ENCODE measurements at regions not wholly inside any gene's neighbourhood (a gene's known extent, or its start where the extent isn't known, plus 50 kb on each side); places are given as distances from the start of the nearest gene placed in this dataset.

GRCh38 chr2:234308813-234309195 lies 188.1 kb downstream of the ARL4C start:
- DNase-seq (ENCODE audit: low read depth in 4 of 4, low spot score in 1 of 4), result peak in 2 of 4 experiments; percentile 41 to 60

- no peak for DNase-seq (ENCODE audit: low read depth in 4 of 4, low spot score in 1 of 4)
These were observed 188.6 kb downstream of the ARL4C start for GRCh38 chr2:234308073-234308812.

GRCh38 chr2:234307322-234307961 lies 189.4 kb downstream of the ARL4C start:
- DNase-seq (ENCODE audit: low read depth in 4 of 4, low spot score in 1 of 4), result no peak

GRCh38 chr2:234306426-234307173 lies 190.3 kb downstream of the ARL4C start:
- no peak for DNase-seq (ENCODE audit: low read depth in 4 of 4, low spot score in 1 of 4)

- DNase-seq (ENCODE audit: low read depth in 4 of 4, low spot score in 1 of 4), result no peak
These were observed 191.0 kb downstream of the ARL4C start for GRCh38 chr2:234305846-234306245.

- DNase-seq (ENCODE audit: low read depth in 4 of 4, low spot score in 1 of 4), result no peak
These were observed 191.9 kb downstream of the ARL4C start for GRCh38 chr2:234304950-234305349.

GRCh38 chr2:234302664-234302991 lies 194.3 kb downstream of the ARL4C start:
- no peak for DNase-seq (ENCODE audit: low read depth in 4 of 4, low spot score in 1 of 4)

GRCh38 chr2:234300932-234301823 lies 195.7 kb downstream of the ARL4C start:
- no peak for DNase-seq (ENCODE audit: low read depth in 4 of 4, low spot score in 1 of 4)

GRCh38 chr2:234300391-234300925 lies 196.4 kb downstream of the ARL4C start:
- no peak for DNase-seq (ENCODE audit: low read depth in 4 of 4, low spot score in 1 of 4)

- DNase-seq (ENCODE audit: low read depth in 4 of 4, low spot score in 1 of 4), result no peak
These were observed 198.0 kb downstream of the ARL4C start for GRCh38 chr2:234298918-234299317.

- DNase-seq (ENCODE audit: low read depth in 4 of 4, low spot score in 1 of 4), result no peak
These were observed 199.9 kb downstream of the ARL4C start for GRCh38 chr2:234296991-234297390.

- no peak for DNase-seq (ENCODE audit: low read depth in 4 of 4, low spot score in 1 of 4)
These were observed 202.9 kb downstream of the ARL4C start for GRCh38 chr2:234293973-234294372.

GRCh38 chr2:234292962-234293243 lies 204.0 kb downstream of the ARL4C start:
- no peak for DNase-seq (ENCODE audit: low read depth in 4 of 4, low spot score in 1 of 4)

GRCh38 chr2:234292205-234292961 lies 204.5 kb downstream of the ARL4C start:
- DNase-seq (ENCODE audit: low read depth in 4 of 4, low spot score in 1 of 4), result peak in 1 of 4 experiments; percentile 44

- DNase-seq (ENCODE audit: low read depth in 4 of 4, low spot score in 1 of 4), result no peak
These were observed 205.1 kb downstream of the ARL4C start for GRCh38 chr2:234291765-234292204.

- DNase-seq (ENCODE audit: low read depth in 4 of 4, low spot score in 1 of 4), result peak; percentile 35 to 57 (median 50)
These were observed 206.2 kb downstream of the ARL4C start for GRCh38 chr2:234290671-234291070.

- no peak for DNase-seq (ENCODE audit: low read depth in 4 of 4, low spot score in 1 of 4)
These were observed 206.9 kb downstream of the ARL4C start for GRCh38 chr2:234289834-234290590.

GRCh38 chr2:234288974-234289455 lies 207.9 kb downstream of the ARL4C start:
- peak in 3 of 4 experiments; percentile 39 to 62 (median 57) for DNase-seq (ENCODE audit: low read depth in 4 of 4, low spot score in 1 of 4)

- DNase-seq (ENCODE audit: low read depth in 4 of 4, low spot score in 1 of 4), result no peak
These were observed 209.2 kb downstream of the ARL4C start for GRCh38 chr2:234287650-234288049.

Measured in stimulated activated CD4-positive, alpha-beta T cell treated with anti-CD3 and anti-CD28 coated beads, Interleukin-1b, Interleukin-23, amount 100 ng/mL, for 24 hours (primary cell).